ENCODE measurements at regions not wholly inside any gene's neighbourhood (a gene's known extent, or its start where the extent isn't known, plus 50 kb on each side); places are given as distances from the start of the nearest gene placed in this dataset.
"Not testable (repeated sequence)": the region's sequence is repeated elsewhere in the genome, so short reads cannot be mapped to it uniquely, and the experiment has no call there.

DNA sequence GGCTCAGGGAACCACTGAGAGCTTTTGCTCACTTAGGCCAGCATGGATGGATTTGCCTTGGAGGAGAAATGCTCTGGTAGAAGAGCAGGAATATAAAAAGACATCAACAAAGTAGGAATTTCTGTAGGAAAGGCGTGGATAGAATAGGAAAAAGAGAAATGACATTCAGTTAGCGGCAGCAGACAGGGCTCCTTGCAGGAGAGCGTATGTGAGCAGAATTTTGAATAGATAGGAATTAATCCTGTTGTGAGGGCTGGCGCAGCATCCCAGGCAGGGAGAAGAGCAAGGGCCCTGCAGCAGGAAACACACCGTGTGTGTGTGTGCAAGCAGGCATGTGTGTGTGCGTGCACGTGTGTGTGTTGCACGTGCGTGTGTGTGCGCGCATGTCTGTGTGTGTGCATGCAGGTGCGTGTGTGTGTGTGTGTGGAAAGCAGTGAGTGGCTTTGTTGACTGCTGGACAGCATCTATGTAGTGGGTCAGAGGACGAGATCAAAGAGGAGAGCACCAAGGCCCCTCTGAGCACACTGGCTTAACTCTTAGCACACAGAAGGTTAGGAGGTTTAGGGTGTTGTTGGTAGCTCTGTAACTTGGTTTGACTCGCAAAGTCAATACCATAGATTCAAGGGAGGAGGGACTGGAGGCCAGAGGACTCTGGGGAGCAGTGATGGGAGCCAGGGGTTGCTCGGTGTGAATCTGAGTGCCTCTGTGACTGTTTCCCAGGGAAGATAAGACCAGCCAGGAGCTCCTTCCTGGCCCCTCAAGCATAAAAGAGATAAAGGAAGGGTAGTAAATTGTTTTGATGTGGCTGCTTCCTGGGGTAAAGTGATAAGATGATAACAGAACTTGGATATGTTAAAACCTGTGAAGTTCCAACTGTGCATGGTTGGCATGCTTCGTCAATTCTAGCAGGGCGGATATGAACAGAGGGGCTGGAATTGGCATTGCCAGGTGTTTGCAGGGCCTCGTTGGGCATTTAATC lies 639.5 kb downstream of the NR2F2 start:
- no peaks in the 10 kb centered on the region for H3K27me3 Mint-ChIP-seq
- no peak overlapping the region for H3K4me3 Mint-ChIP-seq
- no peak overlapping the region for H3K27ac Mint-ChIP-seq
- no peaks in the 10 kb centered on the region for H3K36me3 Mint-ChIP-seq
- DNase-seq (no peak), ATAC-seq (replicated peaks) (no peak)
- peaks cover 0 to 1% of the 10 kb centered on the region in 2 donors for H3K9me3 Mint-ChIP-seq
- H3K4me1 Mint-ChIP-seq = no peaks in the 10 kb centered on the region

DNA sequence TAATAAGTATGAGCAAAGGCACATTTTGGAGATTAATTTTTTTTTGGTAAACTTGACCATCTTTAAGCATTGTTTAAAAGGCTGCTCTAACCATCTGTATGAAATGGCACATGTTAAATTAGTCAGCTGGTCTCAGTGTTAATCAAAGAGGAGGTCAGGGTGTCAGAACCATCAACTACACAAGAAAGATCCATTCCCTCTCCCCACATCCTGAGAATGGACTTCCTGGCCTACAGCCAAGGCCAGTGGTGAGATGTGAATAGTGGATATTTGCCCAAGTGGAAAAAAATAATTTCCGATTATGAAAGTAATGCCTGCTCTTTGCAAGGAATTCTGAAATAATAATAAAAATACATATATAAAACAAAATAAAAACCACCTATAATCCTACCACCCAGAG lies 641.7 kb downstream of the NR2F2 start:
- Mint-ChIP-seq H3K27ac (no peak overlapping the region), H3K27me3 (no peaks in the 10 kb centered on the region), H3K4me1 (no peaks in the 10 kb centered on the region), H3K4me3 (no peak overlapping the region), H3K9me3 (no peaks in the 10 kb centered on the region), H3K36me3 (no peaks in the 10 kb centered on the region)
- DNase-seq (no peak), ATAC-seq (replicated peaks) (no peak)

DNA sequence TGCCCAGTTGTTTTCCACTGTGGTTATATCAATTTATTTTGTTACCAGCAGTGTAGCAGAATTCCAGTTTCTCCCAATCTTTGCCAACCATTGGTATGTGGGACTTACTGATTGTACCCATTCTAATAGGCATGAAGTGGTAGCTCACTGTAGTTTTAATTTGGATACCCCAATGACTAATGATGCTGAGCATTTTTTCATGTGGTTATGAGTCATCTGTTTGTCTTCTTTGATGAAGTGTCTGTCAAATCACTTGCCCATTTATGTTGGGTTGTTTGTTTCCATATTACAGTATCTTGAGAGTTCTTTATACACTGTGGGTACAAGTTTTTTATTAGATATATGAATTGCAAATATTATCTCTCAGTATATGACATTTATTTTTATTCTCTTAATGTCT lies 644.3 kb downstream of the NR2F2 start:
- DNase-seq (no peak), ATAC-seq (replicated peaks) (no peak)
- H3K4me1 Mint-ChIP-seq = no peaks in the 10 kb centered on the region
- H3K27ac Mint-ChIP-seq = no peak overlapping the region
- no peak overlapping the region for H3K4me3 Mint-ChIP-seq
- H3K36me3 Mint-ChIP-seq = no peaks in the 10 kb centered on the region
- no peaks in the 10 kb centered on the region for H3K9me3 Mint-ChIP-seq
- no peaks in the 10 kb centered on the region for H3K27me3 Mint-ChIP-seq

DNA sequence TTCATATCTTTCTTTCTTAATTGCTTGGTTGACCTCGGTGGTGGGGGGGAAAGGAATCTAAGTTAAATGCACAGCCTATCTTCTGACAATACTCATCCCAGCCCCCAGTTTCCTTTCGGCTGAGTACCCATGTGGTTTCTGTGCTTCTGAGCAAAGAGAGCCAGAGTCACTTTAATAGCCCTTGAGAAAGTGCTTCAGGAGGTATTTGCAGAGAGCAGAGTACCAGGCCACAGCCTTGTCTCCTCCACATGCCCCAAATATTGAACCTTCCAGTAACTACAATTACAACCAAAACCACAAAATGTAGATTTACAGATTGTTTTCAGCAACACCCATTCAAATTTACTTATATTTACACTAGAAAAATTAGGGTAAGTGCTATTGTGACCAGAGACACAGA lies 647.4 kb downstream of the NR2F2 start:
- no peaks in the 10 kb centered on the region for H3K27me3 Mint-ChIP-seq
- DNase-seq = no peak
- no peak overlapping the region for H3K4me3 Mint-ChIP-seq
- ATAC-seq (replicated peaks) = no peak
- no peak overlapping the region for H3K27ac Mint-ChIP-seq
- no peaks in the 10 kb centered on the region for H3K36me3 Mint-ChIP-seq
- H3K9me3 Mint-ChIP-seq = no peaks in the 10 kb centered on the region
- no peaks in the 10 kb centered on the region for H3K4me1 Mint-ChIP-seq

DNA sequence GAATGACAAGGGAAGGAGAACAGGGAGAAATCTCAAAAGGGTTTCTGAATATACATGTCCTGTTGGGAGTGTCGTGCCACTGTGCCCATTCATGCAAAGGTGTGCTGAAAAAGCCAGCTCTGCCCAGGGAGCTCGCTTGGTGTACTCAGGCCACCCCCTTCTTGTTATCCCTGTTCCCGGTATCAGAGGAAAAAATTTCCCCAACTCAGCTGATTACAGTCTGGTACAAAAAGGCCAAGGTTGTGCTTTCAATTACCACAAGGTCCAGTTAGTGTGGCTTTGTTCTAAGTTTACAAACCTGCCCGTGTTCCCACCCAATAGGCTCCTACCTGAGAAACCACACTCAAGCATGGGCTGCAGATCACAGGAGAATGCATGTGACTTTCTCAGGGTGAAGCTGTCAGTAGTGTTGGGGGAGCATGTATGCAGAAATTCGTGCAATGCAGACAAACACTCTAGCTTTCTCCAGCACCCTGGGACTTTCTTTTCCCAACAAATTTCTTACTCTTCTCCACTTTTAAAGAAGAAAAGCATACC lies 648.5 kb downstream of the NR2F2 start:
- Mint-ChIP-seq H3K27me3 (no peaks in the 10 kb centered on the region), H3K4me3 (no peak overlapping the region), H3K4me1 (no peaks in the 10 kb centered on the region), H3K27ac (no peak overlapping the region), H3K36me3 (no peaks in the 10 kb centered on the region), H3K9me3 (no peaks in the 10 kb centered on the region)
- no peak for DNase-seq
- ATAC-seq (replicated peaks) = no peak

DNA sequence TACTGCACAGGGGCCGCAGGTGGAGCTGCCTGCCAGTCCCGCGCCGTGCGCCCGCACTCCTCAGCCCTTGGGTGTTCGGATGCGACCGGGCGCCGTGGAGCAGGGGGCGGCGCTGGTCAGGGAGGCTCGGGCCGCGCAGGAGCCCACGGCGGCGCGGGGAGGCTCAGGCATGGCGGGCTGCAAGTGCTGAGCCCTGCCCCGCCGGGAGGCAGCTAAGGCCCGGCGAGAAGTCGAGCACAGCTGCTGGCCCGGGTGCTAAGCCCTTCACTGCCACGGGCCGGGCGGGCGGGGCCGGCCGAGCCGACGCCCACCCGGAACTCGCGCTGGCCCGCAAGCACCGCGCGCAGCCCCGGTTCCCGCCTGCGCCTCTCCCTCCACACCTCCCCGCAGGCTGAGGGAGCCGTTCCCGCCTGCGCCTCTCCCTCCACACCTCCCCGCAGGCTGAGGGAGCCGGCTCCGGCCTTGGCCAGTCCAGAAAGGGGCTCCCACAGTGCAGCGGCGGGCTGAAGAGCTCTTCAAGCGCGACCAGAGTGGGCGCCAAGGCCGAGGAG lies 653.7 kb downstream of the NR2F2 start:
- not testable (repeated sequence) for H3K4me3 Mint-ChIP-seq; ATAC-seq (replicated peaks); H3K36me3 Mint-ChIP-seq; DNase-seq; H3K27ac Mint-ChIP-seq; H3K4me1 Mint-ChIP-seq; H3K27me3 Mint-ChIP-seq
- peaks cover 8 to 13% of the 10 kb centered on the region in 2 donors for H3K9me3 Mint-ChIP-seq

DNA sequence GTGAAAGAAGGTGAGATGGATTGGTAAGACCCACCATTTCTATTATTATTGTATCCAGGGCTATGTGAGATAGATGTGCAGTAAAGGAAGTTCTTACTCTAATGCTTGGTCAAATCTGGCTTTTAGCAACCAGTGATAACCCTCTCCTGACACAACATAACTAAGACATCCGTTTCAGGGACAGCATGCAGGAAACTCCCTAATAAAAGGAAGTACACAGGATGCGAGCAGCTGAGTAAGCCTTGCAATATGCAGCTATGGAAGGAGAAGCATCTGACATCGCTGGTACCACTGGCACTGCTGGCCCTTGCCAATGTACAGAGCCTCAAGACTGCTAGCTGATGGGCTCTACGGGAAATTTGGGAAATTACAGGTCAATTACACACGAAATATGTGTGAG lies 662.3 kb downstream of the NR2F2 start:
- Mint-ChIP-seq H3K9me3 (peaks cover 8 to 13% of the 10 kb centered on the region in 2 donors), H3K4me3 (no peak overlapping the region), H3K27ac (no peak overlapping the region), H3K4me1 (no peaks in the 10 kb centered on the region), H3K36me3 (no peaks in the 10 kb centered on the region), H3K27me3 (no peaks in the 10 kb centered on the region)
- DNase-seq = no peak
- ATAC-seq (replicated peaks) = no peak

DNA sequence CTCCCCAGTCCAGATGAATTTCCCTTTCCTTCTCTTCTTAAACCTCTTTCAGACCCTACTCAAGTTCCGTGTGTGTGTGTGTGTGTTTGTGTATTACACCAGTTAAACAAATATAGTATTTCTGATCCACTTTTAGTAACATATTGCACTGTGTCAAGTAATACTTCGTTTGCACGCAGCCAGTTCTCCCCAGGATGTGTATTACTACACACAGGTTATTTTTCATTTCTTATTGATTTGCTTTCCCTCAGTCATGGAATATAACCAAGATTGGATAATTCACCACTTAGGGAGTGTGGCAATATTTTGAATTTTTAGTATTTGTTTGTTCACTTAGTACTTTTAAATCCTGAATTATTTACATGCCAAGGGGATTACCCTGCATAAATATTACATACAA lies 667.0 kb downstream of the NR2F2 start:
- DNase-seq = no peak
- H3K4me3 Mint-ChIP-seq = no peak overlapping the region
- H3K4me1 Mint-ChIP-seq = no peaks in the 10 kb centered on the region
- no peaks in the 10 kb centered on the region for H3K36me3 Mint-ChIP-seq
- H3K27ac Mint-ChIP-seq = no peak overlapping the region
- no peaks in the 10 kb centered on the region for H3K27me3 Mint-ChIP-seq
- peaks cover 4 to 5% of the 10 kb centered on the region in 2 donors for H3K9me3 Mint-ChIP-seq
- ATAC-seq (replicated peaks) = no peak

DNA sequence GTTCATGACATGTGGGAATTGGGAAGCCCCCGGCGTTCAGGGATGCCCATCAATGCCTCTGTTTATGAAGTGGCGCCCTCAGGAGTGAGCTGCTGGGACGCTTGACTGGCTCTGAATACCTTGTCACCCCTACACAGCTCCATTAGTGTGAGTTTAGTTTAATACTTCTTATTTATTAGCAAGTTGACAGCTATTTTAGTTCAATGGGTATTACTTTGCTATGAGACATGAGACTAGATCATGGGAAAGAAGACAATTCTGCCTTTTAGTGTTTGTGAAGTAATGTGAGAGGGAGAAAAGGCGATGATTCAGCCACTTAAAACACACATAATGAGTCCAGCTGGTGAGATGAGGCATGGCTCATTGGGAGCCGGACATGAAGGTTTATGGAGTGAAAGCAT lies 678.5 kb downstream of the NR2F2 start:
- DNase-seq (no peak), ATAC-seq (replicated peaks) (no peak)
- Mint-ChIP-seq H3K9me3 (no peaks in the 10 kb centered on the region), H3K27ac (no peak overlapping the region), H3K36me3 (no peaks in the 10 kb centered on the region), H3K27me3 (no peaks in the 10 kb centered on the region), H3K4me3 (no peak overlapping the region), H3K4me1 (no peaks in the 10 kb centered on the region)

DNA sequence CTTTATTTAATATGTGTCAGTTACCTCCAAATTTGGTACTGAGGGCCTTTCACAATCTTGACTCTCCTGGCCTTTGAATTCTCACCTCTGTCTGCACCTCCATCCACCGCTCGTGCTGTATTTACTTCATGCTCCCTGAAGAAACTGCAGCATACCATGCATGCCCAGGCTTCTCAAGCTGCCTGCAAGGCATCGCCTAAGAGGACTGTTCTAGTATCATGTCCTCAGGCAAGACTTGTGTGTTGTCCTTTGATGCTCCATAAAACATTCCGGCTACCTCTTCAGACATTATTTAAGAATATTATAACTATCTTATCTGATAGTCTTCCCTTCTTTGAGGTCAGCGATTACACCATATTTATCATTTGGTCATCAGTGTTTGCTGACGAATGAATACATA lies 682.5 kb downstream of the NR2F2 start:
- H3K9me3 Mint-ChIP-seq = peaks cover 0 to 4% of the 10 kb centered on the region in 2 donors
- H3K27me3 Mint-ChIP-seq = no peaks in the 10 kb centered on the region
- no peaks in the 10 kb centered on the region for H3K4me1 Mint-ChIP-seq
- ATAC-seq (replicated peaks) = no peak
- no peak for DNase-seq
- H3K4me3 Mint-ChIP-seq = no peak overlapping the region
- no peaks in the 10 kb centered on the region for H3K36me3 Mint-ChIP-seq
- no peak overlapping the region for H3K27ac Mint-ChIP-seq

DNA sequence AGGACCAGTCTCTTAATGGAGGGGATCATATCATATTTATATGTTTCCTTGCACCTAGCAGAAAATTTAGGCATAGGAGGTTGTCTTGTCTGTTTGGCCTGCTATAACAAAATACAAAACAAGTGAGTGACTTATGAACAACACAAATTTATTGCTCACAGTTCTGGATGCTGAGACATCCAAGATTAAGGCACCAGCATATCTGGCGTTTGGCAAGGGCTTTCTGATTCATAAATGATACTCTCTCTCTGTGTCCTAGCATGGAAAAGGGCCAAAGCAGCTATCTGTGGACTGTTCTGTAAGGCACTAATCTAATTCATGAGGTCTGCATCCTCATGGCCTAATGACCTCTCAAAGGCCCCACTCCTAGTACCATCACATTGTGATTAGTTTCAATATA lies 683.0 kb downstream of the NR2F2 start:
- Mint-ChIP-seq H3K4me3 (no peak overlapping the region), H3K27me3 (no peaks in the 10 kb centered on the region), H3K9me3 (peaks cover 0 to 4% of the 10 kb centered on the region in 2 donors), H3K27ac (no peak overlapping the region), H3K4me1 (no peaks in the 10 kb centered on the region), H3K36me3 (no peaks in the 10 kb centered on the region)
- DNase-seq (no peak), ATAC-seq (replicated peaks) (no peak)

DNA sequence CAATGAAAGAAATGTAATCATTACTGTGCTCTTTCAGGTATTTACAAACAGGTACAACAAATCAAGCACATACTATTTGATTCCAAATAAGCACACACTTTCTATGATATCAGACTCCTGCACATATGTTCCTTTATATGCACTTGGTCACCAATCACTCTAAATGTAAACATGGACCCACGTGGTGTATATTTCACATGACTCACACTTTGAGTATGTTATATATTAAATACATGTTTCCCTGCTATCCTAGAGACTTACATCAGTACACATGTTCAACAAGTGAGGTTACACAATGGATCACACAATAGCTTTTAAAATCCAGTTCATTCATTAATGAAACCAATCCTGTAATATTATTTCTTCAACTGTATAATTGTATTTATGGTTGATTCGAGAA lies 683.5 kb downstream of the NR2F2 start:
- Mint-ChIP-seq H3K27me3 (no peaks in the 10 kb centered on the region), H3K9me3 (peaks cover 0 to 4% of the 10 kb centered on the region in 2 donors), H3K4me3 (no peak overlapping the region), H3K27ac (no peak overlapping the region), H3K4me1 (no peaks in the 10 kb centered on the region), H3K36me3 (no peaks in the 10 kb centered on the region)
- no peak for DNase-seq
- no peak for ATAC-seq (replicated peaks)

DNA sequence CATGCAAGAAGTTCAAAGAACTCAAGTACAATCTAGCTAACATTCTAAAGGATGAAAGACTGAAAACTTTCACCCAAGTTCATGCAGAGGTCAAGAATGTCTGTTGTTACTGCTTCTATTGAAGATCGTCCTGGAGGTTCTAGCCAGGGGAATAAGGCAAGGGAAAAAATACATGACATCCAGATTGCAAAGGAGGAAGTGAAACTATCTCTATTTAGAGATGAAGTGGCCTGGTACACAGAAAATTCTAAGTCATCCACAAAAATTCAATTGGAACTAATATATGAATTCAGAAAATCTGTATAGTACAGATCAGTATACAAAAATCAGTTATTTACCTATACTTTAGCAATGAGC lies 693.0 kb downstream of the NR2F2 start:
- no peaks in the 10 kb centered on the region for H3K4me1 Mint-ChIP-seq
- no peak overlapping the region for H3K27ac Mint-ChIP-seq
- no peak for ATAC-seq (replicated peaks)
- H3K27me3 Mint-ChIP-seq = no peaks in the 10 kb centered on the region
- H3K9me3 Mint-ChIP-seq = peaks cover 0 to 6% of the 10 kb centered on the region in 2 donors
- DNase-seq = no peak
- H3K4me3 Mint-ChIP-seq = no peak overlapping the region
- no peaks in the 10 kb centered on the region for H3K36me3 Mint-ChIP-seq

DNA sequence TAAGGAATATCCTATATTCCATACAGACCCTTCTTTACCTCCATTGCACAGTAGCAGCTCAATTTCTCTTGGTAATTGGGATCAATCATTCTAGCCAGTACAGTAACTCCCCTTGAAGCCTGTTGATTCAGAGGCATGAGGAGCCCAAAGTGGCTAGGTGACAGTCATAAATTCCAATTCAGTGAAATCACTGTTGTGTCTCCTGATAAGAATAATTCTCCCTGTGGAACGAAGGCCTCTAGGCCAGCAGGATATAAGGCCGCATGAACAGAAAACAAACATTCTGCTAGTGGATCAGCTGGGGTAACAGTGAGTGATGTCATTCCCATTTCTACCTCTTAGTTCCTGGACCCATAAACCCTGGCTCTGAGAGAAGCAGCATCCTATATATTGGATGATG lies 696.3 kb downstream of the NR2F2 start:
- no peak for ATAC-seq (replicated peaks)
- no peaks in the 10 kb centered on the region for H3K36me3 Mint-ChIP-seq
- DNase-seq = no peak
- no peaks in the 10 kb centered on the region for H3K4me1 Mint-ChIP-seq
- no peak overlapping the region for H3K4me3 Mint-ChIP-seq
- H3K9me3 Mint-ChIP-seq = peaks cover 3 to 10% of the 10 kb centered on the region in 2 donors
- H3K27ac Mint-ChIP-seq = no peak overlapping the region
- H3K27me3 Mint-ChIP-seq = no peaks in the 10 kb centered on the region

DNA sequence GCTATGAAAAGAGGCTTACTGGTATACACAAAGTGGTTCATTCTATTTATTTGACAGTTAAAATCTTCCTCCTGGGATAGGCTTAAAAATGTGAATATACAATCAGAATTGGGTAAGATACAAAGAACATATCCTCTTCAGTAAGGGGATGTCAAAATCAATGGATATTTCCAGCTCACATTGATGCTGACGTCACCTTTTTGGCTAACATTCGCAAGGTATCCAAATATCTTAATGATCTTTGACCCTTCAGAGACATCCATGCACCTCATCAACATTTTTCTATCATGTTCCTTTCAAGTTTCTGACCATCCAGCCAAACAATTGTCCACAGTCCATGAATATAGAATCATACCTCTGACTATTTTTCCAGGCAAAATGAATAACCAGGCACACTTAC lies 697.3 kb downstream of the NR2F2 start:
- Mint-ChIP-seq H3K4me1 (no peaks in the 10 kb centered on the region), H3K27ac (no peak overlapping the region), H3K9me3 (peaks cover 3 to 8% of the 10 kb centered on the region in 2 donors), H3K36me3 (no peaks in the 10 kb centered on the region), H3K4me3 (no peak overlapping the region), H3K27me3 (no peaks in the 10 kb centered on the region)
- no peak for DNase-seq
- ATAC-seq (replicated peaks) = no peak

Data from stimulated activated naive B cell treated with anti-CD40 and anti-IgM and Interleukin-4, amounts not matched to agents 10 μg/mL and 1 μg/mL and 100 μg/mL, for 72 hours (primary cell).